ENCODE measurements at regions not wholly inside any gene's neighbourhood (a gene's known extent, or its start where the extent isn't known, plus 50 kb on each side); places are given as distances from the start of the nearest gene placed in this dataset.
"Not testable (repeated sequence)": the region's sequence is repeated elsewhere in the genome, so short reads cannot be mapped to it uniquely, and the experiment has no call there.

GRCh38 chr20:39968495-39968894 is 720.5 kb downstream of the MAFB start:
- H3K36me3 Mint-ChIP-seq (ENCODE audit: low read depth) = peaks cover 6% of the 10 kb centered on the region
- no peak for DNase-seq (ENCODE audit: low spot score)

DNA sequence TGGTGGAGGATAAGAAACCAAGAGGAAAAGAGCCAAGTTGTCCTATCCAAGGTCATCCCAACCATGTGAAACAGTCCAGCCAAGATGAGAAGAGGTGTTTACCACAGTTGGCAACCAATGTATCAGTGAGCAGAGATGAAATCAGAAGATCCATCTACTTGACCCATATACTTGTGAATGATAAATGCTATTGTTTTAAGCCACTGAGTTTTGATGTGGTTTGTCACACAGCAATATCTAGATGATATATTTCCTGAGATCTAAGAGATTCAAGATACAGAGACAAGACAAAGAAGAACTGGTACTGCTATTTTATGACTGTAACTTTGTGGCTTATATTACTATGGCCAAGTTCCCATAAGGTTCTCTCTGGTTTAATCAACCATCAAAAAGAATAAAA is 721.2 kb downstream of the MAFB start:
- Mint-ChIP-seq H3K27me3 (ENCODE audit: low read depth) (no peaks in the 10 kb centered on the region), H3K4me3 (ENCODE audit: unreplicated experiment) (no peak overlapping the region), H3K27ac (ENCODE audit: unreplicated experiment) (no peak overlapping the region), H3K36me3 (ENCODE audit: low read depth) (peaks cover 3% of the 10 kb centered on the region), H3K4me1 (ENCODE audit: low read depth) (peaks cover 8% of the 10 kb centered on the region), H3K9me3 (ENCODE audit: low read depth) (peaks cover 28% of the 10 kb centered on the region)
- no peak for TF ChIP-seq CTCF (IDR thresholded peaks at IDR 0.05)
- no peak for DNase-seq (ENCODE audit: low spot score)

More at GRCh38 chr20:39968495-39968894, 720.5 kb downstream of the MAFB start:
- H3K4me3 Mint-ChIP-seq (ENCODE audit: unreplicated experiment) = no peak overlapping the region
- peaks cover 28% of the 10 kb centered on the region for H3K9me3 Mint-ChIP-seq (ENCODE audit: low read depth)
- TF ChIP-seq CTCF (IDR thresholded peaks at IDR 0.05) = no peak
- H3K27ac Mint-ChIP-seq (ENCODE audit: unreplicated experiment) = no peak overlapping the region
- H3K27me3 Mint-ChIP-seq (ENCODE audit: low read depth) = no peaks in the 10 kb centered on the region
- H3K4me1 Mint-ChIP-seq (ENCODE audit: low read depth) = peaks cover 8% of the 10 kb centered on the region

DNA sequence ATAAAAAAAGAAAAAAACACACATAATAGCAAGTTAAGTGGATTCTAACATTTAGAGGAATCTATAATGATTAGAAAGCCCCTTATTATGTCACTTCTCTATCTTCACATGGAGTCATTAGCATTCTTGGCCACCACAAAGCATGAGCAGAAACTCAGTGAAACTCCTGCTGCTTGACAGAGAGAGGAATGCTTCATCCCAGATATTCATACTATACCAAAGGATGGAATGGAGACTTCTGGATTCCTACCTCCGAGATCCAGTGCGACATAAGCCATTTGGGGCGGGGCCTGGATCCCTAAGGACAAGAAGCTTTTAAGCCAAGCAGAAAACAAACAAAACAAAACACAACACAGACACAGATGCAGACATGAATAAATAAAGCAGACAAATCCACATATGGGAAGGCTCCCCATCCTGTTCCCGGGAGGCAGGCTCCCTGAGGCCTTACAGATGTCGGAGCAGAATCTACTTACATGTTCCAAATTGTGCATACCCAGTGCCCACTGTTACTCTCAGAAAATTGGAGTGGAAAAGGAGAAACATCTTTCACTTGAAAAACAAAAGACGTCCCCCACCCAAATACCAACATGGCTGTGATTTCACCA is 727.3 kb downstream of the MAFB start:
- Mint-ChIP-seq H3K4me1 (ENCODE audit: low read depth) (peaks cover 3% of the 10 kb centered on the region), H3K4me3 (ENCODE audit: unreplicated experiment) (no peak overlapping the region), H3K9me3 (ENCODE audit: low read depth) (no peaks in the 10 kb centered on the region), H3K27ac (ENCODE audit: unreplicated experiment) (no peak overlapping the region), H3K27me3 (ENCODE audit: low read depth) (peaks cover 2% of the 10 kb centered on the region), H3K36me3 (ENCODE audit: low read depth) (no peaks in the 10 kb centered on the region)
- no peak for DNase-seq (ENCODE audit: low spot score)
- TF ChIP-seq CTCF (IDR thresholded peaks at IDR 0.05) = no peak

DNA sequence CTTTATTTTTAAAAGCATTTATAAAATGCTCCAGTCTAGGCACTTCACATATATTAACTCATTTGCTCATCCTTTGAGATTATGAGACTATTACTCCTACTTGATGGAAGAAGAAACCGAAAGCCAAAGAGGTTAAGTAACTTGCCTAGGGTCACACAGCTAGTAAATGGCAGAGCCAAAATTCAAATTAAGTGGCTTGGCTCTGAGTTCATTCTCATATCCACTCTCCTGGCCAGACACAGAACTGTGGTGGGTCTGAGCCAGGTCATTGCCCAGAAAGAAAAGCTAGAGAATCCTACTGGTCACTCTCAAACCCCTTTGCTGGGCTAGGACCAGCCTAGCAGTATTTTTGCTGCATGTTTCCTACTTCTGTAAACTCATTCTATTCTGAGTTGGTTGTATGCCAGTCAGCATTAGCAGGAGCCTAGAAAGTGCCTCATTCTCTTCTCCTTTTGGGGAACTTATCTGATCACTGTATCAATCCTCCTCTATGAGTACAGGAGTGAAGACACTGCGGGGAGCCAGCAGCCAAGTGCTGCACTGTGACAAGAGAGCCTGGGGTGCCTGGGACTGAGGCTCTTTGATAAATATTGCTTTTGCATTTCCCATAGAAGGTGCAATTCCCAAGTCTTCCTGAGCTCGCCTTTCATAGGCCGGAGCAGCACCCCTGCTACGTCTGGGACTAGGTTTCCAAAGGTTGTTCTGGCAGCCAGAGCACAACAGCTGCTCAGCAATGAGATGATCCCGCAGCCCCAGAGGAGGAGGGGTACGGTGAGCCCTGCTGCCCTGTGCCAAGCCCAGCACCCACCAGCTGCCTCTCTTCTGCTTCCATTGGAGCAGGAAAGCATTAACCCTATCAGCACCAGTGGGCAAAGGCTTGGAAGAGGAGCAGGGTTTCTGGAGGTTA is 728.3 kb downstream of the MAFB start:
- Mint-ChIP-seq H3K36me3 (ENCODE audit: low read depth) (no peaks in the 10 kb centered on the region), H3K9me3 (ENCODE audit: low read depth) (no peaks in the 10 kb centered on the region), H3K4me1 (ENCODE audit: low read depth) (peaks cover 3% of the 10 kb centered on the region), H3K27ac (ENCODE audit: unreplicated experiment) (no peak overlapping the region), H3K4me3 (ENCODE audit: unreplicated experiment) (no peak overlapping the region), H3K27me3 (ENCODE audit: low read depth) (peaks cover 2% of the 10 kb centered on the region)
- no peak for TF ChIP-seq CTCF (IDR thresholded peaks at IDR 0.05)
- DNase-seq (ENCODE audit: low spot score) = no peak

DNA sequence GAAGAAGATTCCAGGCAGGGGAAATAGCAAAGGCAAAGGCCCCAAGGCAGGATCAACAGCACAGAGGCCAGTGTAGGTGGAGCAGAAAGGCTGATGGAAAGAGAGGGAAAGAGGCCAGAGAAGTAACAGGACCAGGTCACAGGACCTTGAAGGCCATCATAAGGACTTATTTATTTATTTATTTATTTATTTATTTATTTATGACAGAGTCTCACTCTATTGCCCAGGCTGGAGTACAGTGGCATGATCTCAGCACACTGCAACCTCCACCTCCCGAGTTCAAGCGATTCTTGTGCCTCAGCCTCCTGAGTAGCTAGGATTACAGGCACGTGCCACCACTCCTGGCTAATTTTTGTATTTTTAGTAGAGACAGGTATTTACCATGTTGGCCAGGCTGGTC is 731.1 kb downstream of the MAFB start:
- H3K36me3 Mint-ChIP-seq (ENCODE audit: low read depth); H3K27me3 Mint-ChIP-seq (ENCODE audit: low read depth); H3K27ac Mint-ChIP-seq (ENCODE audit: unreplicated experiment); H3K4me1 Mint-ChIP-seq (ENCODE audit: low read depth); DNase-seq (ENCODE audit: low spot score); H3K9me3 Mint-ChIP-seq (ENCODE audit: low read depth); H3K4me3 Mint-ChIP-seq (ENCODE audit: unreplicated experiment): not testable (repeated sequence)

All from chondrocyte (in vitro differentiated cells).